T follicular helper cell (primary cell): ENCODE measurements at regions not wholly inside any gene's neighbourhood (a gene's known extent, or its start where the extent isn't known, plus 50 kb on each side); places are given as distances from the start of the nearest gene placed in this dataset.

Experiments used
- DNase-seq: peaks from one replicate; pipeline ENCODE4 v3.0.0-alpha.2; 2020; ENCODE audit warnings: low read depth

- DNase-seq, result no peak
Measured at GRCh38 chr10:4688601-4689000, 137.4 kb upstream of the AKR1E2 start.

- DNase-seq, result no peak
Measured at GRCh38 chr10:4688168-4688567, 137.8 kb upstream of the AKR1E2 start.

- no peak for DNase-seq
Measured at GRCh38 chr10:4687397-4687796, 138.6 kb upstream of the AKR1E2 start.

GRCh38 chr10:4686644-4686996 is 139.4 kb upstream of the AKR1E2 start:
- no peak for DNase-seq

- no peak for DNase-seq
Measured at GRCh38 chr10:4685904-4686643, 139.9 kb upstream of the AKR1E2 start.

GRCh38 chr10:4685491-4685890 is 140.5 kb upstream of the AKR1E2 start:
- no peak for DNase-seq

- DNase-seq, result no peak
Measured at GRCh38 chr10:4684434-4684833, 141.6 kb upstream of the AKR1E2 start.

- DNase-seq, result no peak
Measured at GRCh38 chr10:4683838-4684237, 142.2 kb upstream of the AKR1E2 start.

GRCh38 chr10:4683137-4683536 is 142.9 kb upstream of the AKR1E2 start:
- DNase-seq, result no peak

GRCh38 chr10:4678951-4679671 is 146.9 kb upstream of the AKR1E2 start:
- DNase-seq, result no peak

- no peak for DNase-seq
Measured at GRCh38 chr10:4678023-4678950, 147.7 kb upstream of the AKR1E2 start.

GRCh38 chr10:4677296-4678021 is 148.5 kb upstream of the AKR1E2 start:
- DNase-seq, result no peak

- no peak for DNase-seq
Measured at GRCh38 chr10:4676566-4676965, 149.4 kb upstream of the AKR1E2 start.

GRCh38 chr10:4675808-4676207 is 150.2 kb upstream of the AKR1E2 start:
- no peak for DNase-seq

- DNase-seq, result no peak
Measured at GRCh38 chr10:4673279-4674040, 152.5 kb upstream of the AKR1E2 start.

GRCh38 chr10:4672201-4672600 is 153.8 kb upstream of the AKR1E2 start:
- DNase-seq, result no peak

GRCh38 chr10:4671451-4672145 is 154.4 kb upstream of the AKR1E2 start:
- DNase-seq, result no peak

GRCh38 chr10:4670737-4671136 is 155.3 kb upstream of the AKR1E2 start:
- no peak for DNase-seq

GRCh38 chr10:4669585-4669984 is 156.4 kb upstream of the AKR1E2 start:
- DNase-seq, result no peak

- no peak for DNase-seq
Measured at GRCh38 chr10:4663162-4663992, 162.6 kb upstream of the AKR1E2 start.
